GM18858 (cell line): ENCODE measurements at regions not wholly inside any gene's neighbourhood (a gene's known extent, or its start where the extent isn't known, plus 50 kb on each side); places are given as distances from the start of the nearest gene placed in this dataset.

ENCODE experiments used
- ATAC-seq: cut with Tn5 transposase; IDR thresholded peaks from one replicate; pipeline ENCODE4 v1.9.1; 2021; ENCODE audit not compliant: unreplicated experiment

DNA sequence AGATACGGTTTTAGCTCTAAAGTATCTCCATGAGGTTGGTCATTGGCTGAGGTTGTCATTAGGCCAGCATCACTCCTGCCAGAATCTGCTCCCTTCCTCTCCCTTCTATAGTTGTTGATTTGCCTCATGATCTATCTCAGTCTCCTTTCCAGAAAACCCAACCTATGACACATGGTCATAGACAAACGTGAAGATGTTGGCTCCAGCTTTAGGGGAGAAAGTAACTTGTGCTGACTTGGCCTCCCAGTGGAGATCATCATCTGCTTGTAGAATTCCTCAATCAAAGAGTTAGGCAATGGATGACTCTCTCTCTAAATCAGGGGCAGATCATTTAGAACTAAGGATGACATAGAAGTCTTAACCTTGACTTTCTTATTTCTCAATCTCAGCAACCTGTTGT, 894.4 kb downstream of the TTLL7 start:
- no peak for ATAC-seq

DNA sequence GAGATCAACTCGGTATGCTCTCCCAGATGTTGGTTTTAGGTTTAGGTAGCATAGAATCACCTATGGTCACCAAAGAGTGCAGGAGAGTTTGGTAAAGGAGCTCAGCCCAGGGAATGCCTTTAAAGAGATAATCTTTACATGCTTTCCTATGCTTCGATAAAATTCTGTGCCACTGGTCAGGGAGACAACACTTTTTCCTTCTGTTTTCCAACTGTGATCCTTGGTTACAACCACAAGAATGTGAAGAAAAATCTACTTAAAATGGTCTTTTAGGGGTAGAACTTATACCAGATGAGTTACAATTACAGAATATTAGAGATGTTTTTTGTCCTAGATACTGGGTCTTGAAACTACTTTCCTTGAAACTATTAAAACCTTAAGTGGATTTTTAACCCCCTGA, 895.6 kb downstream of the TTLL7 start:
- no peak for ATAC-seq

DNA sequence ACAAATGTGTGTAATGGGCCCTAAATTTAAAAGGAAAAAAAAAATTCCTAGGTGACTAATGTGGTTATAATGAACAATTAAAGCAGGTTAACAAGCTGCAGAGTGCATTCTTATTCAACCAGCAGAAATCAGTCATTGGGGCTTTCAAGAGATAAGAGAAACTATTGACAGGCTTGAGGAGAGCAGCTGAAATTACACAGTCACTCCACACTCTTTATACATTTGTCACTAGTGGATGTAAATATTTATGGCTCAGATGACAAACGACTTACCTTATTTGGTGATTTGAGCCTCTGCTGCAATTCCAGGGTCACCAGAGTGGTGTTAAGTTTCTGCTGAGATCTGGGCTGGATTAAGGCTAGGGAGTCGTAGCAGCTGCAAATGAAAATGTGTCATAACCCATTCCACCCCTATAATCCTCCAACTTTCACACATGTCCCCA, 896.3 kb downstream of the TTLL7 start:
- no peak for ATAC-seq

DNA sequence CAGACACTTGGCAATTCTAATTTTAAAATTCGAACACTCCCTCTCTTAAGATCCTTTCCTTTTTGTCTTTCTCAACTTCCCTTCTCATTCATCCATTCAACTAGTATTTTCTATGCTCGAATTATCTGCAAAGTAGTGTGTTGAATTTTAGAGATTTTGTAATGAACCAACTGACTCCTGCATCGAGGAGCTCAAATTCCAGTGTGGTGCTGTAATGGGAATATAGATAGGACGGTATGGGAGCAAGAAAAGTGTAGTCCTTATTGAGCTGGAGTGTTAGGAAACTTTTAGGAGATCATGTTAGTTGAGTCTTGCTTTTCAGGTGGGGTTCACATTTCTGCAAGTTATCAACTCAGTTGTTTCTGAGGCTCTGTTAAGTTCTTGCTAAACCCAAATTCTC, 897.5 kb downstream of the TTLL7 start:
- no peak for ATAC-seq

DNA sequence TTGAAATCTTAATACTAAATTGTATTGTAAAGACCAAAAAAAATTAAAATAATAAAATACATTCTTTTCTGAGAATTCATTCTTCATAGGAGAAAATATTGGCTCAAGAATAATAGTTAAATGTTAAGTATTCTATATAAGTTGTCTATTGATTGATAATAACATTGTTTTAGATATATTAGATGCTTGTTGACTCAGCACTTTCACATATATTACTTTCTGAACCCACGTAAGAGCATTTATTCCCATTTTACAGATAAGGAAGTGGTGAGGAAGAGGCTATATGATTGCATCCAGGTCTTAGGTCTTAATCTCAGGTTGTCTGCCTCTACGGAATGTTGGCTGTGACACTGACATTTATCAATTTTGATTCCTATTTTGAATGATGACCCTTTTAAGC, 898.8 kb downstream of the TTLL7 start:
- ATAC-seq, result no peak

DNA sequence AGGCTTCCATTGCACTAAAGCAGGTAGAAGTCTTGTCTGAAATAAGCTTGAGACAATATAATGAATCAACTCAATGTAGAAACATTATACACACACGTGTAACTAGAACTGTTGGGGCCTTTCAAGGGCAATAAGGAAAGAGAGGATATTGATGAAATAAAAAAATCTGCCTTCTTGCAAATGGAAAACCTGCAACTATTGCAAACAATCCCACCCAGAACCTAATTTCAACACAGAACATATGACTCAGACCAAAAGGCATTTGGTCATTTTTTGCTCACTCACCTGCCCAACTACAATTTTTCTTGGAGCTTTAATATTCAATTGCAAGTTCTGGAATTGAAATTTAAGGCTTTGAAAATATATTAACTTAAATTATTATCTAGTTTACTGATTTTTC, 900.1 kb downstream of the TTLL7 start:
- no peak for ATAC-seq

DNA sequence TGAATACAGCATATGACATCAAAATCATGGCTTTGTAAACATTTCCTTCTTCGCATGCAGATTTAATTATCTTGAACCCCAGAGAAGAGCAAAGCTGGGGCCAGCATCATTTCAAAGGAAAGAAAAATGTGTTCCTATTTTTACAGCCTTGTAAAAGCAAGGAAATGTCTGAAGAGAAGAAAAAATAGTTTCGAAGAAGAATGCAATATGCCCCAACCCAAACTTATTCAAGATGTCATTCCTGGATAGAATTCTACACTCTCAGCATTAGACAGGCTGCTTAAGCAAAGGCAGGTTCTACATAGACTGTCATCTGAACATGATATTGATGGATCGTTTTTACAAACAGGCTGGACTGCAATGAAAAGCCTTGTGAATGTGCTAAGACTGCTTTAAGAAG, 900.8 kb downstream of the TTLL7 start:
- no peak for ATAC-seq

DNA sequence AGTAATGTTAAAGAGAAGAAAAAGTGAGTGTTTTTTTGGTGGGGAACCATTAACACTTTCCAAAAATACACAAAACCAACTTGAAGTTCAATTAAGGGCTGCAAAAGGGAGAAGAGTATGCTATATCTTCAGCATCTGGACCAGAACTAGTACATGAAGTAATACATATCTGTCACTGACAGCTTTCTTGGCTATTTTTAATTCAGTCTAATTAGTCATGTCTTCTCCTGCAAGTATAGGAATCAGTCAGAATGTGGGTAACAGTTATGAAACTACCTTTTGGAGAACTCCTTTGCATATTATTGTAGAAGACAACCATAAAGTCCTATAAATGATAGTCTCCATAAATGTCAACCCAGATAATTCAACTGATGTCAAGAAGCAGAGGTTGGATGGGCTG, 901.2 kb downstream of the TTLL7 start:
- ATAC-seq, result no peak

DNA sequence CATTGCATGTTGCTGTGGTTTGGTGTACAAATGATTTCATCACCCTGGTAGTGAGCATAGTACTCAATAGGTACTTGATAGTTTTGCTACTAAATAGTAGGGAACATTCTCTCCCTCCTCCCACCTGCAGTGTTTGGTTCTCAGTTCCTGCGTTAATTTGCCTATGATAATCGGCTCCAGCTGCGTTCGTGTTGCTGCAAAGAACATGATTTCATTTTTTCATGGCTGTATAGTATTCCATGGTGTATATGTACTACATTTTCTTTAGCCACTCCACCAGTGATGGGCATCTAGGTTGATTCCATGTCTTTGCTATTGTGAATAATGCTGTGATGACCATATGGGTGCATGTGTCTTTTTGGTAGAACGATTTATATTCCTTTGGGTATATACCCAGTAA, 903.4 kb downstream of the TTLL7 start:
- no peak for ATAC-seq

DNA sequence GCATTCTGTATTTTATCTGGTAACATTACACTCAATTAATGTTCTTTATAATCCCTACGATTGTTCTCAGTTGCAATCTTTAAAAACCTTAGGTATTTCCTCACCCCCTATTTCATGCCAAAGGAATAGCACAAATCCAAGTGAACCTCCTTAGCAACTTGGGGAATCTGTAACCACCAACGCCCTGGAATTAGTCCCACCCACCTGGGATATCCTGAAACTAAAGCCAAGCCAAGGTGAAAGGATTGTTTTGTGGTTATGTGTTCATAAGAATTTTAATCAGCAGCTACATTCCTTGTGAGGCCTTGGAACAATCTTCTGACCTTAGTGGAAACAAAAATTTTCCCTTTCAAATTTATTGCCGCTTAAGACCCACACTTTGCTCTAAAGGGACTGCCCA, 908.7 kb downstream of the TTLL7 start:
- ATAC-seq, result no peak

DNA sequence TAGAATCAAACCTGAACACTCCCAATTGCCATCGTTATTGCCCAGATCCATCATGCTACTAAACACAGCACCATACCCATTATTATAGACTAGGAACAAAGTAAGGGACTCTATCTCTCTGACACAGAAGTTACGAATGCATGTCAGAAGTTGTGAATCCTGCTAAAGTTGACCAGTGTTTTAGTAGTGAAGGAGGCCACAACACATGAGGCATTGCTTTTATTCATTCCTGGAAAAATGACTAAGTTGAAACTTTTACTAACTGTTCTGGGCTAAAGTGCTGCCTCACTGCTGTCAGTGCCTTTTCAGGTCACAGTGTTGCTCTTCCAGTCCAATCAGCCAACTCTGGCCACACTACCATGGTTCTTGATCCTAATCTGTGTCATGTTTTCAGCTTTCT, 911.1 kb downstream of the TTLL7 start:
- ATAC-seq, result no peak

DNA sequence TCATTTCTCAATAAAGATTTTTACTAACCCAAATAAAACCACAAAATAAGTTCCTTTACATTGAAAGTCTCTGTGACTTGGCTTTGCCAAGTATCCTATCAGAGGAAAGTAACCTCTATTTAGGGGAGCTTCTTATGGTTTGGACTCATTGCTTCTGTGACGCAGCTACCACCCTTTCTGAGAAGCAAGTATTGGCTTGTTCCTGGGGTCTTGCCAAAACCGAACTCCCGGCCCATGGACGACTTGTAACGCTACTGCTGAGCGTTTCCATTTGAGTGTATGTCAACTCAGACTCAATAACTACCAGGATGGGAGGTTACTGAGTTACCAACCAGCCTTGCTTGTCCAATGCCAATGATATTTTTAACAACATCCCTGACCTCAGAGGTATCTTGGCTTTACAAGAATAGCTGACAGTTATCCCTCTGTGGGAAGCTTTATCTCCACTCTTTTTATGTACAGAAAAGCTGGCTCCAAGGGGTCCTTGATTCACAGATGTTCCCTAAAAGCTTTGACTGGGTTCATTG, 911.9 kb downstream of the TTLL7 start:
- no peak for ATAC-seq

DNA sequence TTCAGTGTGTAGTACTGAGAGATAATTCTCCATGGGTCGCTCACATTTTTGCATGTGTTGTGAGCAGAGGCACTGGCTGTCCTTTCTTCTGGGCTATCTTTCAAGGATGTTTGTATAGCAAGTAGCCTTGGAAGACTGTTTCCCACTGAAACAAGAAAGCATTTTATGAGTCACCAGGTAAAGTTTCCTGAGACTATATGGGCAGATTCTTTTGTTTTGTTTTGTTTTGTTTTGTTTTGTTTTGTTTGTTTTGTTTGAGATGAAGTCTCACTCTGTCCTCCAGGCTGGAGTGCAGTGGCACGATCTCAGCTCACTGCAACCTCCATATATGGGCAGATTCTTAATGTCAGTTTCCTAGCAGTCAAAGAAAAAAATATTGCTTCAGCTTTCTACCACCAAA, 912.6 kb downstream of the TTLL7 start:
- no peak for ATAC-seq

DNA sequence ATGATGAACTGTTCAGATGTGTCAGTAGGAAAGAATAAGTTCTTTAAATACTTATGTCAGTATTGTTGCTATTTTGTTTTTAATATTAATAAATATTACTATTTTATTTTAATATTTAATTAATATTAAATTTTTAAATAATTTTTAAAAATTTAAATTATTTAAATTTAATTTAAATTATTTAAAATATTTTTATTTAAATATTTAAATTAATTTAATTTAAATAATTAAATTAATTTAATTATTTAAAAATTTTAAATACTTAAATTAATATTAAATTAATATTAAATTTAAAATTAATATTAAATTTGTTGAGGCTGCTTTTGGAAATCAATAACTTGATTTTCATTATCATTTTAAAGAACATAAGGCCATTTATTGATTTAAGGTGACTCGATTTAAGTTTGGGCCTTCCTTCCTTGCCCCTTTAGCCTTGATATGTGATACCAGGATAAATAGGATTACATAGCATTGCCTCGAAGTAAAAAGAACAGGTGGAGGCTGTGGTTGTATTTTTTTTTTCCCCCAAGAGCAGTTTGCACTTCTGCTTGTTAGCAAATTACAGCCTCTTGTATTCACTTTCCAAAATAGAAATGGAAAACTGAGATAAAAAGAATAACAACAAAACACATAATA, 915.2 kb downstream of the TTLL7 start:
- no peak for ATAC-seq

DNA sequence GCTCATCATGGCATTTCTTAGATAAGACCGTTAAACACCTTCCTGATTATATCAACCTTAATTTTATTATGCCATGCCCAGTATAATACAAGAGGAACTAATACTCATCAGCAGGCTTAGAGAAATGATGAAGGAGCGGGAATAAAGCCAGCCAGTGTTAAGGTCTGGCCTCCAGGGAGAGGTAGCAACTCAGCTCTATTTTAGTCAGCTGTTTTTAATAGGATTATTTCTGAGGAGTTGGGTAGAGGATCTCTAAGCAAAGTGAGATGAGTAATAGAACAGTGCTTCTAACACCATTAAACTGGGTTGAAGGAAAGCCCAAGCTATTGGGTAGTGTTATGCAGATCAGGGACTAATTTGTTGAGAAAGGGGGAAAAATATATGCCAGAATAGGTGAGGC, 921.5 kb downstream of the TTLL7 start:
- no peak for ATAC-seq

DNA sequence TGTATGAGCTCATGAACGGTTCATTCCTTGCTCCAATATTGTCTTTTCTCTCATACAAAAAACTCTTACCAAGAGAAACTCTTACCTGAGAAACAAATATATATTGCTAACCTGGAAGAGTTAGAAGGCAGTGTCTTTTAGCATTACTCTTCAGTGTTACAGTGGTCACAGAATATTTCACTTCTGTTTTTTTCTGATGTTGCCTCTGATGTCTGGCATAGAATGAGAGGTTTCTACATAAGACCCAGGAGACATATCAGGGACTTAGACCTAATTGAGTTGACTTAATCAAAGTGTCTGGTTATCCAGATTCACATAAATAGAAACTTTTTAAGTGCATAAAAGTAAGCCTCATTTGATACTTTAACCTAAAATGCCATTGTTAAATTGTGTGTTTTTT, 923.8 kb downstream of the TTLL7 start:
- no peak for ATAC-seq

DNA sequence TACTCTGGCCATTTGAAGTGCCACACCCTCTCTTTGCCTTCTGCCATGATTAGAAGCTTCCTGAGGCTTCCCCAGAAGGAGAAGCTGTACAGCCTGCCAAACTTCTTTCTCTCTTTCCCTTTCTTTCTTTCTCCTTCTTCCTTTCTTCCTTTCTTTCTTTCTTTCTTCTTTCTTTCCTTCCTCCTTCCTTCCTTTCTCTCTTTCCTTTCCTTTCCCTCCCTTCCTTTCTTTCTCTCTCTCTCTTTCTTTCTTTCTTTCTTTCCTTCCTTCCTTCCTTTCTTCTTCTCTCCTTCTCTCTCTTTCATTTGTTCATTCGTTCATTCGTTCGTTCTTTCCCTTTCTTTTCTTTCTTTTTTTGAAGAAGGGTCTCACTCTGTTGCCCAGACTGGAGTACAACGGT, 931.0 kb downstream of the TTLL7 start:
- no peak for ATAC-seq

DNA sequence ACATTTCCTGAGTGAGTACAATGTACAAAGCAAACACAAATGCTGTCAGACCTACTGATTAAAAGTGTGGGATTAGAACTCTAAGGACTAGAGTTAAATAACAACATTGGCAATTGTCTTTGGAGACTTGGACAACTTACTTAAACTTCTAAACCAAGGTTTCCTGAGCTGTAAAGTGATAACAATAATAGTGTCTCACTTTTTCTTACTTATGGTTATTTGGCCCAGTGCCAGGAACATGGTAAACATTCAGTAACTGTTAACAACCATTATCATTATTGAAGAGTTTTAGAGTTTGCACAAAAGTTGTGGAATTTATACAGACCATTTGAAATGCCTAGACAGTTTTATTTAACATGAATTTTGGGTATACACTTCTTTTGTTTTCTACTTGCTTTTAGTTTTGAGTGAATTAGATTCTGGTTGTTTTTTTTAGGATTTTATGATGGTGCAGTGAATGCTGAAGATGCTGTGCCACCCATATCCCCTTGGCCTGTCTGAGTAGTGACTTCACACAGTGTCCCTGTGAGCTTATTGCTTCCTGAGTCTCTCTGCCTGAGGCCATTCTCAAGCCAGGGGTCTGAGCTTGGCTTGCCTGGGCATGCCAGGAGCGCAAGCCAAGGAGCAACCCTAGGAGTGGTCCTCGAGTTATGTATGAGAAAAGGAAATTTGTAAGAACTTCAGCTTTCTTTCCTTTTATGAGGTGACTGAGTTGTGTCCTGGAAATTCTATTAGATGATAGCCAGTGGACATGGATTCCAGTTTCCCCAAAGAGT, 932.8 kb downstream of the TTLL7 start:
- ATAC-seq, result no peak

DNA sequence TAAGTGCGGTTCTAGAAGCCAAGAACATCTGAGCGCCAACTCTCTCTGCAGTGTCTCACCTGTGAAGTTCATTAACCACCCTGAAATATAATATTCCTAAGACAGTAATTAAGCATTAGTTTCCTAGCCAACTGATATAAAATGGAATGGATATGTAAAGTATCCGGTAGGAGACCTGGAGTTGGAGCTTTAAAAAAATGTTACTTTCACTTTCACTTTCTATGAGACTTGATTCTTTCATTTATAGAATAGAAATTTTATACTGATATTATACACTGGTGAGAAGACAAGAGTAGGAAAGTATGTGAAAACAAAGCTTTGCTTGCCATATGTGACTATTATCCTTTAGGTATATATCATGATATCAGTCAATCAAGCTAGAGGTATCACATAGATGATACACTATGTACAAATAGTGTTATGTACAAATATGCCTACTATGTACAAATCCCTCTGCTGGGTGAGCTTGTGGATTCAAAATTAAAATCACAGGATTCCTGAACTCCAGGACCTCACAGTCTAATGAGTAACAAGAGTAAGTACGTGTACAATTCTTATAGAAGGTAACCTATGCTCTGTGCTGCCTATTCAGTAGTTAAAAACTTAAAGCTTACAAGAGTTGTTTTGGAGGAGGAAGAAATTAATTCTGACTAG, 934.2 kb downstream of the TTLL7 start:
- ATAC-seq, result no peak

DNA sequence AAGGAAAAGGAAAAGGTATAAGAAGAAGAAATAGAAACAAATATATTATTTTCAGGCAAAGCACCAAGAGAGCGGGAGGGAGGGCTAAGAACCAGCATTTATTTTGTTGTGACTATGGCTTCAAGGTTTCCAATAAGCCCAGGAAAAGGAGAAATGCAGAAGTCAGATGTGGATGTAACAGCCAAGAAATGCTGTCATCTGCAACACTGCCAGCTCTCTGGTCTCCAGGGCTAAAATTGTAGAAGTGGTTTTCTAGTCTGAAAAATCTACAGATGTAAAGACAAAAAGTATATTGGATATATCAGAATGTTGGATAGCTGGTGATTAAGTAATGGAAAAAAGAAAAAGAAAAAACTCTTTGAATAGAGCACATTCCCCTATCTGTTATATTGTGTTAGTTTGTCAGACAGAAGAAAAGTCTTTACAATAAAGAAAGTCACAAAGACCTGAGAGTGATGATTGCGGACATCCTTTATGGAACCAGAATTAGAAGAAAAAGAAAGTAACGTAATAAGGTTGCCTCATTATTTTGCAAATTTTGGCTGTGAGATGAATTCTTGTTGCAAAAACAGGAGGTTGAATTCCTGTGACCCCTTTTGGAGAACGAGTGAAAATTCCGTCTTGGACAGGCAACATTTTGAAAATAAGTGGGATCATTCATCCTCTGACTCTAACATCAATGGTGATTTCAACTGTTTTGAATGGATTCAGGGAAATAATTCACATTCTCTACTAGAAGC, 938.1 kb downstream of the TTLL7 start:
- ATAC-seq, result no peak

DNA sequence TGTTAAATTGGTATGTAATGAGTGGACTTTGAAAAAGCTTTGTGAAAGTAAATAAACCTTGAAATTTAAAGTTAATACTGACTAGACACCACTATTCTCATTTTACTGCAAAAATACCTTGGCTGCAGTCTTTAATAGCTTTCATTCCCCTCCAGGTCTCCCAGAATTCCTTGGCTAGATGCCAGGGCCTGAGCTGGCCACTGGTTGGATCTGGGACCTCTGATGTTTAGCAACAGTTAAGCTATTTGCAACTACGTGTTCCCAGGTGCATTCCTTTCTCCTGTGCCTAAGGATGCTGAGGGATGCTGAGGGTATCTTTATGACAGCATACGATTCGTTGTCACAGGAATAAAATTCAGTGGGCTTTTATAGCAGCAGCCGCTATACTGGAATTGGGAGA, 938.7 kb downstream of the TTLL7 start:
- no peak for ATAC-seq
